ENCODE measurements at regions not wholly inside any gene's neighbourhood (a gene's known extent, or its start where the extent isn't known, plus 50 kb on each side); places are given as distances from the start of the nearest gene placed in this dataset.

GRCh38 chr22:49460592-49461281, 366.9 kb downstream of the BRD1 start (continued):
- TF ChIP-seq, protein P1, sequence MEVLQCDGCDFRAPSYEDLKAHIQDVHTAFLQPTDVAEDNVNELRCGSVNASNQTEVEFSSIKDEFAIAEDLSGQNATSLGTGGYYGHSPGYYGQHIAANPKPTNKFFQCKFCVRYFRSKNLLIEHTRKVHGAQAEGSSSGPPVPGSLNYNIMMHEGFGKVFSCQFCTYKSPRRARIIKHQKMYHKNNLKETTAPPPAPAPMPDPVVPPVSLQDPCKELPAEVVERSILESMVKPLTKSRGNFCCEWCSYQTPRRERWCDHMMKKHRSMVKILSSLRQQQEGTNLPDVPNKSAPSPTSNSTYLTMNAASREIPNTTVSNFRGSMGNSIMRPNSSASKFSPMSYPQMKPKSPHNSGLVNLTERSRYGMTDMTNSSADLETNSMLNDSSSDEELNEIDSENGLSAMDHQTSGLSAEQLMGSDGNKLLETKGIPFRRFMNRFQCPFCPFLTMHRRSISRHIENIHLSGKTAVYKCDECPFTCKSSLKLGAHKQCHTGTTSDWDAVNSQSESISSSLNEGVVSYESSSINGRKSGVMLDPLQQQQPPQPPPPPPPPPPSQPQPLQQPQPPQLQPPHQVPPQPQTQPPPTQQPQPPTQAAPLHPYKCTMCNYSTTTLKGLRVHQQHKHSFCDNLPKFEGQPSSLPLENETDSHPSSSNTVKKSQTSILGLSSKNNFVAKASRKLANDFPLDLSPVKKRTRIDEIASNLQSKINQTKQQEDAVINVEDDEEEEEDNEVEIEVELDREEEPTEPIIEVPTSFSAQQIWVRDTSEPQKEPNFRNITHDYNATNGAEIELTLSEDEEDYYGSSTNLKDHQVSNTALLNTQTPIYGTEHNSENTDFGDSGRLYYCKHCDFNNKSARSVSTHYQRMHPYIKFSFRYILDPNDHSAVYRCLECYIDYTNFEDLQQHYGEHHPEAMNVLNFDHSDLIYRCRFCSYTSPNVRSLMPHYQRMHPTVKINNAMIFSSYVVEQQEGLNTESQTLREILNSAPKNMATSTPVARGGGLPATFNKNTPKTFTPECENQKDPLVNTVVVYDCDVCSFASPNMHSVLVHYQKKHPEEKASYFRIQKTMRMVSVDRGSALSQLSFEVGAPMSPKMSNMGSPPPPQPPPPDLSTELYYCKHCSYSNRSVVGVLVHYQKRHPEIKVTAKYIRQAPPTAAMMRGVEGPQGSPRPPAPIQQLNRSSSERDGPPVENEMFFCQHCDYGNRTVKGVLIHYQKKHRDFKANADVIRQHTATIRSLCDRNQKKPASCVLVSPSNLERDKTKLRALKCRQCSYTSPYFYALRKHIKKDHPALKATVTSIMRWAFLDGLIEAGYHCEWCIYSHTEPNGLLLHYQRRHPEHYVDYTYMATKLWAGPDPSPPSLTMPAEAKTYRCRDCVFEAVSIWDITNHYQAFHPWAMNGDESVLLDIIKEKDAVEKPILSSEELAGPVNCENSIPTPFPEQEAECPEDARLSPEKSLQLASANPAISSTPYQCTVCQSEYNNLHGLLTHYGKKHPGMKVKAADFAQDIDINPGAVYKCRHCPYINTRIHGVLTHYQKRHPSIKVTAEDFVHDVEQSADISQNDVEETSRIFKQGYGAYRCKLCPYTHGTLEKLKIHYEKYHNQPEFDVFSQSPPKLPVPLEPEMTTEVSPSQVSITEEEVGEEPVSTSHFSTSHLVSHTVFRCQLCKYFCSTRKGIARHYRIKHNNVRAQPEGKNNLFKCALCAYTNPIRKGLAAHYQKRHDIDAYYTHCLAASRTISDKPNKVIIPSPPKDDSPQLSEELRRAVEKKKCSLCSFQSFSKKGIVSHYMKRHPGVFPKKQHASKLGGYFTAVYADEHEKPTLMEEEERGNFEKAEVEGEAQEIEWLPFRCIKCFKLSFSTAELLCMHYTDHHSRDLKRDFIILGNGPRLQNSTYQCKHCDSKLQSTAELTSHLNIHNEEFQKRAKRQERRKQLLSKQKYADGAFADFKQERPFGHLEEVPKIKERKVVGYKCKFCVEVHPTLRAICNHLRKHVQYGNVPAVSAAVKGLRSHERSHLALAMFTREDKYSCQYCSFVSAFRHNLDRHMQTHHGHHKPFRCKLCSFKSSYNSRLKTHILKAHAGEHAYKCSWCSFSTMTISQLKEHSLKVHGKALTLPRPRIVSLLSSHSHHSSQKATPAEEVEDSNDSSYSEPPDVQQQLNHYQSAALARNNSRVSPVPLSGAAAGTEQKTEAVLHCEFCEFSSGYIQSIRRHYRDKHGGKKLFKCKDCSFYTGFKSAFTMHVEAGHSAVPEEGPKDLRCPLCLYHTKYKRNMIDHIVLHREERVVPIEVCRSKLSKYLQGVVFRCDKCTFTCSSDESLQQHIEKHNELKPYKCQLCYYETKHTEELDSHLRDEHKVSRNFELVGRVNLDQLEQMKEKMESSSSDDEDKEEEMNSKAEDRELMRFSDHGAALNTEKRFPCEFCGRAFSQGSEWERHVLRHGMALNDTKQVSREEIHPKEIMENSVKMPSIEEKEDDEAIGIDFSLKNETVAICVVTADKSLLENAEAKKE (CRISPR knock-in tag; IDR thresholded peaks at IDR 0.05), result no peak
- TF ChIP-seq, protein P2, sequence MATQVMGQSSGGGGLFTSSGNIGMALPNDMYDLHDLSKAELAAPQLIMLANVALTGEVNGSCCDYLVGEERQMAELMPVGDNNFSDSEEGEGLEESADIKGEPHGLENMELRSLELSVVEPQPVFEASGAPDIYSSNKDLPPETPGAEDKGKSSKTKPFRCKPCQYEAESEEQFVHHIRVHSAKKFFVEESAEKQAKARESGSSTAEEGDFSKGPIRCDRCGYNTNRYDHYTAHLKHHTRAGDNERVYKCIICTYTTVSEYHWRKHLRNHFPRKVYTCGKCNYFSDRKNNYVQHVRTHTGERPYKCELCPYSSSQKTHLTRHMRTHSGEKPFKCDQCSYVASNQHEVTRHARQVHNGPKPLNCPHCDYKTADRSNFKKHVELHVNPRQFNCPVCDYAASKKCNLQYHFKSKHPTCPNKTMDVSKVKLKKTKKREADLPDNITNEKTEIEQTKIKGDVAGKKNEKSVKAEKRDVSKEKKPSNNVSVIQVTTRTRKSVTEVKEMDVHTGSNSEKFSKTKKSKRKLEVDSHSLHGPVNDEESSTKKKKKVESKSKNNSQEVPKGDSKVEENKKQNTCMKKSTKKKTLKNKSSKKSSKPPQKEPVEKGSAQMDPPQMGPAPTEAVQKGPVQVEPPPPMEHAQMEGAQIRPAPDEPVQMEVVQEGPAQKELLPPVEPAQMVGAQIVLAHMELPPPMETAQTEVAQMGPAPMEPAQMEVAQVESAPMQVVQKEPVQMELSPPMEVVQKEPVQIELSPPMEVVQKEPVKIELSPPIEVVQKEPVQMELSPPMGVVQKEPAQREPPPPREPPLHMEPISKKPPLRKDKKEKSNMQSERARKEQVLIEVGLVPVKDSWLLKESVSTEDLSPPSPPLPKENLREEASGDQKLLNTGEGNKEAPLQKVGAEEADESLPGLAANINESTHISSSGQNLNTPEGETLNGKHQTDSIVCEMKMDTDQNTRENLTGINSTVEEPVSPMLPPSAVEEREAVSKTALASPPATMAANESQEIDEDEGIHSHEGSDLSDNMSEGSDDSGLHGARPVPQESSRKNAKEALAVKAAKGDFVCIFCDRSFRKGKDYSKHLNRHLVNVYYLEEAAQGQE (IDR thresholded peaks at IDR 0.05; ENCODE audit: unreplicated experiment), result no peak
- TF ChIP-seq, protein P3, sequence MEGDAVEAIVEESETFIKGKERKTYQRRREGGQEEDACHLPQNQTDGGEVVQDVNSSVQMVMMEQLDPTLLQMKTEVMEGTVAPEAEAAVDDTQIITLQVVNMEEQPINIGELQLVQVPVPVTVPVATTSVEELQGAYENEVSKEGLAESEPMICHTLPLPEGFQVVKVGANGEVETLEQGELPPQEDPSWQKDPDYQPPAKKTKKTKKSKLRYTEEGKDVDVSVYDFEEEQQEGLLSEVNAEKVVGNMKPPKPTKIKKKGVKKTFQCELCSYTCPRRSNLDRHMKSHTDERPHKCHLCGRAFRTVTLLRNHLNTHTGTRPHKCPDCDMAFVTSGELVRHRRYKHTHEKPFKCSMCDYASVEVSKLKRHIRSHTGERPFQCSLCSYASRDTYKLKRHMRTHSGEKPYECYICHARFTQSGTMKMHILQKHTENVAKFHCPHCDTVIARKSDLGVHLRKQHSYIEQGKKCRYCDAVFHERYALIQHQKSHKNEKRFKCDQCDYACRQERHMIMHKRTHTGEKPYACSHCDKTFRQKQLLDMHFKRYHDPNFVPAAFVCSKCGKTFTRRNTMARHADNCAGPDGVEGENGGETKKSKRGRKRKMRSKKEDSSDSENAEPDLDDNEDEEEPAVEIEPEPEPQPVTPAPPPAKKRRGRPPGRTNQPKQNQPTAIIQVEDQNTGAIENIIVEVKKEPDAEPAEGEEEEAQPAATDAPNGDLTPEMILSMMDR (conservative IDR thresholded peaks at IDR 0.05; ENCODE audit: low read depth in 2 of 2), result no peak
- no peak for TF ChIP-seq ZNF114 (CRISPR knock-in tag; IDR thresholded peaks at IDR 0.05)
- TF ChIP-seq, protein P4, sequence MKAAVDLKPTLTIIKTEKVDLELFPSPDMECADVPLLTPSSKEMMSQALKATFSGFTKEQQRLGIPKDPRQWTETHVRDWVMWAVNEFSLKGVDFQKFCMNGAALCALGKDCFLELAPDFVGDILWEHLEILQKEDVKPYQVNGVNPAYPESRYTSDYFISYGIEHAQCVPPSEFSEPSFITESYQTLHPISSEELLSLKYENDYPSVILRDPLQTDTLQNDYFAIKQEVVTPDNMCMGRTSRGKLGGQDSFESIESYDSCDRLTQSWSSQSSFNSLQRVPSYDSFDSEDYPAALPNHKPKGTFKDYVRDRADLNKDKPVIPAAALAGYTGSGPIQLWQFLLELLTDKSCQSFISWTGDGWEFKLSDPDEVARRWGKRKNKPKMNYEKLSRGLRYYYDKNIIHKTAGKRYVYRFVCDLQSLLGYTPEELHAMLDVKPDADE (IDR thresholded peaks at IDR 0.05), result no peak
- TF ChIP-seq ZNF331 (CRISPR knock-in tag; IDR thresholded peaks at IDR 0.05; ENCODE audit: low read depth), result no peak
- no peak for TF ChIP-seq CREB1 (CRISPR knock-in tag; IDR thresholded peaks at IDR 0.05; ENCODE audit: low read depth)
- TF ChIP-seq JUNB (IDR thresholded peaks at IDR 0.05; ENCODE audit: unreplicated experiment), result no peak
- TF ChIP-seq POLR2AphosphoS5 (IDR thresholded peaks at IDR 0.05; ENCODE audit: low read depth), result no peak
- no peak for TF ChIP-seq NANOG (IDR thresholded peaks at IDR 0.05; ENCODE audit: borderline replicate concordance)

Data from GM23338 (cell line).